Retinal pigment epithelial cell (primary cell): ENCODE measurements at regions not wholly inside any gene's neighbourhood (a gene's known extent, or its start where the extent isn't known, plus 50 kb on each side); places are given as distances from the start of the nearest gene placed in this dataset.

Experiments used
- DNase-seq: peaks from one replicate; pipeline ENCODE4 v3.0.0-alpha.2; 2010; ENCODE audit warnings: low read depth
- H3K4me3 ChIP-seq: 2 replicates; pipeline ENCODE4 v1.5.1; 2011; ENCODE audit warnings: mild to moderate bottlenecking, low read length, control low read depth, moderate library complexity
- TF ChIP-seq, protein P1 (sequence below): conservative IDR thresholded peaks from 2 replicates; pipeline ENCODE4 v1.5.1; 2011; ENCODE audit warnings: low read depth, low read length, control low read depth, inconsistent platforms

DNA sequence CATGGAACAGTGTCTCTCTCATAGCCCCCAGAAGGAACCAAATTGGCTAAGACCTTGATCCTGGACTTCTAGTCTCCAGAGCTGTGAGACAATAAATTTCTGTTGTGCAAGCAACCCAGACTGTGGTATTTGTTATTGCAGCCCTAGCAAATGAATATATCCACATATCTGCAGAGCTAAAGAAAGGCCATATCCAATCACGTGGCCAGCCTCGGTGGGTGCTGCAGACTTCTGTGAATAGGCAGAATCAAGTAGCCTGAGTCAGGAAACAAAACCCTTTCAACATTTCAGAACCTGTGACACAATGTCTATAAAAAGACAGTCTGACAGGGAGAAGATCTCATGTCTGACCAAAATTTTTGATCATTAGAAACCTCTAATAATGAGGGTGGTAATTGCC is 71.0 kb upstream of the CPM start:
- H3K4me3 ChIP-seq: no peak overlapping the region
- TF ChIP-seq, protein P1, sequence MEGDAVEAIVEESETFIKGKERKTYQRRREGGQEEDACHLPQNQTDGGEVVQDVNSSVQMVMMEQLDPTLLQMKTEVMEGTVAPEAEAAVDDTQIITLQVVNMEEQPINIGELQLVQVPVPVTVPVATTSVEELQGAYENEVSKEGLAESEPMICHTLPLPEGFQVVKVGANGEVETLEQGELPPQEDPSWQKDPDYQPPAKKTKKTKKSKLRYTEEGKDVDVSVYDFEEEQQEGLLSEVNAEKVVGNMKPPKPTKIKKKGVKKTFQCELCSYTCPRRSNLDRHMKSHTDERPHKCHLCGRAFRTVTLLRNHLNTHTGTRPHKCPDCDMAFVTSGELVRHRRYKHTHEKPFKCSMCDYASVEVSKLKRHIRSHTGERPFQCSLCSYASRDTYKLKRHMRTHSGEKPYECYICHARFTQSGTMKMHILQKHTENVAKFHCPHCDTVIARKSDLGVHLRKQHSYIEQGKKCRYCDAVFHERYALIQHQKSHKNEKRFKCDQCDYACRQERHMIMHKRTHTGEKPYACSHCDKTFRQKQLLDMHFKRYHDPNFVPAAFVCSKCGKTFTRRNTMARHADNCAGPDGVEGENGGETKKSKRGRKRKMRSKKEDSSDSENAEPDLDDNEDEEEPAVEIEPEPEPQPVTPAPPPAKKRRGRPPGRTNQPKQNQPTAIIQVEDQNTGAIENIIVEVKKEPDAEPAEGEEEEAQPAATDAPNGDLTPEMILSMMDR: no peak
- no peak for DNase-seq

DNA sequence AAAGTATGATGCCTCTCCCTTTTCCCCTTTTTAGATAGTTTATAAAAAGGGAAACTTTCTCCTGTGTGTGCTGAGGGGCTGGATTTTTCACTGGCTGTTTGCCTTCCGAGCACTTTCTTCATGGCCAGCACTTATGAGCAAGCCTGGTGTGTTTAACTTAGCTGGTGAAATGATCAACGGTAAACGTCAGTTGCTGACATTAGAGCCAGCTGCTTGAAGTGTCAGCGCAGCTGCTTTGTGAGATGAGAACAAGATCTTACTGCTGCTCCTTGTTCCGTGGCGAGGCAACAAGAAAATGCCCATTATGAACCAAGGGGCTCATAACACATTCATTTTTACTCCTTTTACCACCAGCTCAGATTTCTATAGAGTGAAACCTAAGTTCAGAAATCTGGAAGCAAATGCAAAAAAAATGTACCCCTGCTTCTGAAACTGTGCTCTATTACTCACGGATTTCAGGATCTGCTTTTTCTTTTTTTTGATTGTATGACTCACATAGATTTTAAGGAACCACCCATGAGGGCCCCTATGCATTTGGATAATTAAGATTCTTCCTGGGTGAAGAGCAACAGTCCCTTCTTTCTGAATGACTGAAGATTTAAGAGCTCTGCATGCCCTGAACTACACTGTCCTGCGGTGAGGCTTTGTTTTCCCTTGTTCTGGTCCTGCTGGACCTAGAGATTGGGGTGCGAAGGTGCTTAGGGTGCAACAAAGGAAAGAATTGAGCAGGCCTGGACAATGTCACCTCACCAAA is 74.3 kb upstream of the CPM start:
- no peak for DNase-seq
- TF ChIP-seq, protein P1: no peak
- no peak overlapping the region for H3K4me3 ChIP-seq

DNA sequence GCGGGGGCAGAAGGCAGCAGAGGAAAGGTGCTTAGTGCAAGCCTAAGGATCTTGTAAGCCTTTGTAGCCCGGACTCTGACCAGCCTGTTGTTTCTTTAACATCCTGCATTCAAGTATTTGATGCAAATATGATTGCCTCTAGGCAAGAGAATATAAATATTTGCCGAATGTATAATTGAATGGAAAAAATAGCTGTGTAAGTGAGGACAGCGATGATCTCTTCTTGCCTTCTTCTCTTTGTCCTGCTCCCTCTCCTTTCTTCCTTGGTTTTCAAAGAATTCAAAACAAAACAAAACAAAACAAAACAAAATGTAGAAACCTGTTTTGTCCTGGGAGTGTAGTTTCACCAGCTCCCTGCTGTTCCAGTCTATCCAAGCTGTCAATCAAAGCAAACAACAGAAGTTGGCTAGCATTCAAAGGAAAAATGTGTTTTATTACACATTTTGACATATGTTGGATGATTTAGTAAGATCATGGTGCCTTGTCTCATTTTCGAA is 74.9 kb upstream of the CPM start:
- TF ChIP-seq, protein P1: no peak
- no peak overlapping the region for H3K4me3 ChIP-seq

DNA sequence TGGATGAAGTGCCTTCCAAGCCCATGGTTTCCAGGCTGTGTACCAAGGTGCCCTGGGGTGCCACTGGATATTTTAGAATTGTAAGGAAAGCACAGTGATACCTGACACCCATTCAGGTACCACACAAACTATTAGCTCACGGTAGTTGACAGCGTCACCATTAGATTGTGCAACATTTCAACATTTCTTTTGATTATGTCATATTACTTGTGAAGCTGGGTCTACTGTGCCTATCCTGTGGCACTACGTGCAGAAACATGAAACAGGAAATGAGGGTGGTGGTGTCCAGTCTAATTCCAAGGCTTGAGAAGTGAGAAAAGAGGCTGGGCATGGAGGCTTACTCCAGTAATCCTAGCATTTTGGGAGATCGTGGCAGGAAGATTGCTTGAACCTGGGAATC is 75.5 kb upstream of the CPM start:
- TF ChIP-seq, protein P1: no peak
- no peak for DNase-seq
- no peak overlapping the region for H3K4me3 ChIP-seq

More for the DNA sequence above, 74.9 kb upstream of the CPM start:
- no peak for DNase-seq

DNA sequence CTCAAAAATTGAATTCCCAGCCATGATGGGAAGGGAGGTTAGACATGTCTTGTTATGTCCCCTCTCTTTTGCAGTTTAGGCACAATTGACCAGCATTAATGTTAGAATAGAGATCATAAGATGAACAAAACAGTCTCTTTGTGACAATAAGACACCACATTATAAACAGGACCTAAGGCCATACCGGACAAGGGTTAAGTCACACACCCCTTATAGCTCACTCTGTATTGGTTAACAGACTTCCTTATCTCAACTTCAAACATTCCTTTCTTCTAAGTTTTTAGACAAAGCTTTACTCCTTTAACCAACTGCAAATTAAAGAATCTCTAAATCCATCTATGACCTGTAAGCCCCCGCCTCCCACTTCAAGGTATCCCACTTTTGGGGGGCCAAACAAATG is 81.1 kb upstream of the CPM start:
- TF ChIP-seq, protein P1: no peak
- H3K4me3 ChIP-seq: no peak overlapping the region
- no peak for DNase-seq

DNA sequence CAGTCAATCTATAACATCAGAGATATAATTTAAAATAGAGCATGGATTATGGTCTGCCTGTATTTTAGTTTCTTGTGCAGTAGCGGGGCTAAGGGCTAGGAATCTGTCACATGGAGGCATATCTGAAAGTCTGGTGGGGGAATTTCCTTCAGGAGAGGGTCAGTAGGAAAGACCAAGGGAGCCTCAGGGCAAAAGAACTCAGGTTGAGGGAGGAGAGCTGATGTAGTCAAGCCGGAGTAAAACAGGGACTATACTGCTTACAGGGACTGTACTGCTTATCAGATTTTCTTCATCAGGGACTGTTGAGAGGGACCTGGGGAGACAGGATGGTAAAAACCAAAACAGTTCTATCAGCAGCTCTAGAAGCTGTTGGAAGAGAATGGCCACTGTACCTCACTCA is 82.0 kb upstream of the CPM start:
- TF ChIP-seq, protein P1: no peak
- no peak overlapping the region for H3K4me3 ChIP-seq
- DNase-seq: no peak

DNA sequence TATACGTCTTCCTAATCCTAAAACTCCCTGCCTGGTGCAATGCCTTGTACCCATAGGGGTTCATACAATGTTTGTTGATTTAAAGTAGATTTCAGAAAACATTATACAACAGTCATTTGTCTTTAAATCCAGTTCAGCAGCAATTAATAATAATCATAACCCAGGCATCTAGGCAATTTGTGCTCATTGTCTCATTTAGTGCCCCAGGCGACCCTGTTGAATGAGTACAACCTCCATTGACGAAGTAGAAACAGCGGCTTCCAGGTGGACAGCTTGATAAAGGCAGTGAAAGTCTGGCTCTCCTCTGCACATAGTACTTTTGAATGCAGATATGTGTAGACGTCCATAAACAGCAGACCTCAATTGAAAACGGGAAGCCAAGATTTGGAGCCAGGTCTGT is 82.9 kb upstream of the CPM start:
- H3K4me3 ChIP-seq: no peak overlapping the region
- no peak for DNase-seq
- TF ChIP-seq, protein P1: no peak
